IMR-90 (cell line): ENCODE measurements at regions not wholly inside any gene's neighbourhood (a gene's known extent, or its start where the extent isn't known, plus 50 kb on each side); places are given as distances from the start of the nearest gene placed in this dataset.

Source experiments
- ATAC-seq: fragments of 200-7000 bp; cut with Tn5 transposase; 2 replicates; pipeline ENCODE4 v1.9.1; 2020; ENCODE audit warnings: low read depth, mild to moderate bottlenecking, moderate library complexity
- BruUV-seq: library from RNA; stranded (reverse); fragments of 400-500 nt; replicated peaks from 2 replicates; lab custom pipeline; 2021; lab: Mats Ljungman, UMichigan
- CTCF ChIA-PET: fragments of 300-600 bp; formaldehyde crosslinking; extraction: SDS; loops from one replicate; lab custom pipeline; 2021; ENCODE audit warnings: antibody characterized with exemption; lab: Yijun Ruan, JAX
- POLR2A ChIA-PET: fragments of 300-600 bp; sonication (Branson Sonifier 250); formaldehyde crosslinking; loops from one replicate; lab custom pipeline; 2022; ENCODE audit warnings: antibody characterized with exemption; ENCODE audit not compliant: unreplicated experiment; lab: Charles Lee
- DNase-seq: peaks from one replicate; pipeline ENCODE4 v3.0.0; 2013
- H2AFZ ChIP-seq: replicated peaks from 2 replicates; pipeline ENCODE3; 2013; ENCODE audit warnings: low read length, mild to moderate bottlenecking; ENCODE audit not compliant: poor library complexity
- H2AK5ac ChIP-seq: 2 replicates; pipeline ENCODE4 v1.6.1; 2013; ENCODE audit warnings: low read depth, low read length, inconsistent platforms
- H2AK9ac ChIP-seq: replicated peaks from 2 replicates; pipeline ENCODE3; 2013; ENCODE audit warnings: mild to moderate bottlenecking, low read depth, low read length, moderate library complexity; ENCODE audit not compliant: poor library complexity
- H2BK120ac ChIP-seq: 2 replicates; pipeline ENCODE4 v1.6.1; 2013; ENCODE audit warnings: low read depth, low read length, inconsistent platforms
- H2BK15ac ChIP-seq: 3 replicates; pipeline ENCODE4 v1.6.1; 2013; ENCODE audit warnings: low read depth, low read length, inconsistent platforms
- H2BK20ac ChIP-seq: 2 replicates; pipeline ENCODE4 v1.6.1; 2013; ENCODE audit warnings: low read depth, mild to moderate bottlenecking, inconsistent platforms, low read length, moderate library complexity
- H2BK5ac ChIP-seq: 2 replicates; pipeline ENCODE4 v1.6.1; 2013; ENCODE audit warnings: mild to moderate bottlenecking, low read depth, low read length, inconsistent platforms; ENCODE audit not compliant: poor library complexity, severe bottlenecking
- H3K14ac ChIP-seq: replicated peaks from 2 replicates; pipeline ENCODE4 v1.6.1; 2013; ENCODE audit warnings: low read depth, low read length, inconsistent platforms
- H3K18ac ChIP-seq: 2 replicates; pipeline ENCODE4 v1.6.1; 2013; ENCODE audit warnings: low read depth, low read length, control low read depth
- H3K23ac ChIP-seq: 2 replicates; pipeline ENCODE4 v1.6.1; 2013; ENCODE audit warnings: low read depth, low read length, inconsistent platforms
- H3K27ac ChIP-seq: 2 replicates; pipeline ENCODE4 v1.5.1; 2013; ENCODE audit warnings: mild to moderate bottlenecking, control low read depth, low read length; ENCODE audit not compliant: insufficient read depth
- H3K27me3 ChIP-seq: 2 replicates; pipeline ENCODE4 v1.6.1; 2013; ENCODE audit warnings: low read length; ENCODE audit not compliant: control insufficient read depth, insufficient read depth
- H3K36me3 ChIP-seq: 2 replicates; pipeline ENCODE4 v1.6.1; 2013; ENCODE audit warnings: low read length, mixed read lengths; ENCODE audit not compliant: control insufficient read depth, insufficient read depth
- H3K4ac ChIP-seq: 2 replicates; pipeline ENCODE4 v1.6.1; 2013; ENCODE audit warnings: low read depth, low read length, inconsistent platforms
- H3K4me1 ChIP-seq: 2 replicates; pipeline ENCODE4 v1.6.1; 2013; ENCODE audit warnings: low read length, mixed read lengths; ENCODE audit not compliant: control insufficient read depth, insufficient read depth
- H3K4me2 ChIP-seq: 2 replicates; pipeline ENCODE4 v1.6.1; 2013; ENCODE audit warnings: low read depth, mild to moderate bottlenecking, control low read depth, low read length, moderate library complexity
- H3K4me3 ChIP-seq: 2 replicates; pipeline ENCODE4 v1.5.1; 2013; ENCODE audit warnings: low read depth, mild to moderate bottlenecking, control low read depth, low read length, moderate library complexity; ENCODE audit not compliant: insufficient read depth
- H3K56ac ChIP-seq: 2 replicates; pipeline ENCODE4 v1.6.1; 2013; ENCODE audit warnings: low read length, inconsistent platforms; ENCODE audit not compliant: insufficient read depth; ENCODE audit errors: extremely low read depth
- H3K79me1 ChIP-seq, 2 experiments: 2 replicates each; pipeline ENCODE4 v1.6.1; 2013; ENCODE audit warnings: low read length in 2 of 2, inconsistent platforms in 1 of 2, low read depth in 1 of 2
- H3K9ac ChIP-seq: 2 replicates; pipeline ENCODE4 v1.6.1; 2013; ENCODE audit warnings: low read depth, low read length, control low read depth
- H3K9me1 ChIP-seq: 2 replicates; pipeline ENCODE4 v1.6.1; 2013; ENCODE audit warnings: low read length, inconsistent platforms; ENCODE audit not compliant: insufficient read depth
- H3K9me3 ChIP-seq: 2 replicates; pipeline ENCODE4 v1.6.1; 2013; ENCODE audit warnings: low read length; ENCODE audit not compliant: control insufficient read depth, insufficient read depth
- H4K20me1 ChIP-seq: 2 replicates; pipeline ENCODE4 v1.6.1; 2013; ENCODE audit warnings: low read length, inconsistent platforms; ENCODE audit not compliant: insufficient read depth
- H4K5ac ChIP-seq: 2 replicates; pipeline ENCODE4 v1.6.1; 2013; ENCODE audit warnings: mild to moderate bottlenecking, low read depth, low read length, control low read depth
- H4K8ac ChIP-seq, 2 experiments: 2 replicates each; pipeline ENCODE4 v1.6.1; 2013; ENCODE audit warnings: low read depth in 2 of 2, low read length in 2 of 2, control low read depth in 1 of 2, inconsistent platforms in 1 of 2
- H4K91ac ChIP-seq: 2 replicates; pipeline ENCODE4 v1.6.1; 2013; ENCODE audit warnings: low read depth, low read length, inconsistent platforms; ENCODE audit not compliant: insufficient read depth
- CEBPB ChIP-seq: IDR thresholded peaks from 2 replicates; pipeline ENCODE4 v1.6.1; 2012; ENCODE audit warnings: low read depth, low read length, improper control_type of control experiment
- FOS ChIP-seq: fragments of 150-350 bp; IDR thresholded peaks from 2 replicates; pipeline ENCODE4 v1.6.1; 2016; ENCODE audit warnings: low read depth, low read length
- MAFK ChIP-seq: IDR thresholded peaks from 2 replicates; pipeline ENCODE4 v1.6.1; 2012; ENCODE audit warnings: low read depth, low read length, improper control_type of control experiment
- MAZ ChIP-seq: IDR thresholded peaks from 2 replicates; pipeline ENCODE4 v1.6.1; 2012; ENCODE audit warnings: low read depth, mild to moderate bottlenecking, low read length, improper control_type of control experiment, moderate library complexity, borderline replicate concordance
- MXI1 ChIP-seq: IDR thresholded peaks from 2 replicates; pipeline ENCODE4 v1.6.1; 2012; ENCODE audit warnings: low read depth, mild to moderate bottlenecking, low read length, moderate library complexity, borderline replicate concordance
- RAD21 ChIP-seq: IDR thresholded peaks from 2 replicates; pipeline ENCODE4 v1.6.1; 2012; ENCODE audit warnings: low read length, improper control_type of control experiment
- RCOR1 ChIP-seq: IDR thresholded peaks from 2 replicates; pipeline ENCODE4 v1.6.1; 2012; ENCODE audit warnings: mild to moderate bottlenecking, low read length, improper control_type of control experiment; ENCODE audit not compliant: insufficient replicate concordance
- RFX5 ChIP-seq: IDR thresholded peaks from 2 replicates; pipeline ENCODE4 v1.8.0; 2012; ENCODE audit warnings: low read depth, mild to moderate bottlenecking, low read length, moderate library complexity
- SMC3 ChIP-seq: fragments of 150-350 bp; IDR thresholded peaks from 2 replicates; pipeline ENCODE4 v1.6.1; 2016; ENCODE audit warnings: low read depth, mild to moderate bottlenecking, antibody characterized with exemption, low read length, moderate library complexity
- WGBS, 2 experiments: methylation state at CpG; one replicate each; pipeline versions ENCODE4 v1.1.5 to v1.1.7; 2013; ENCODE audit warnings: missing lambda C conversion rate in 2 of 2; ENCODE audit not compliant: insufficient read length in 1 of 2; ENCODE audit errors: extremely low coverage in 2 of 2; 5-methylcytosine and 5-hydroxymethylcytosine counted together
- dilution Hi-C: fragments of 300-500 bp; cut with HindIII; formaldehyde crosslinking; loops from one replicate; pipeline ENCODE4 v1.14.3; 2018; ENCODE audit warnings: low sequenced_read_pairs; ENCODE audit not compliant: unreplicated experiment
- in situ Hi-C: fragments of 300-500 bp; cut with MboI; formaldehyde crosslinking; loops from 3 replicates; pipeline ENCODE4 v1.14.3; 2019; ENCODE audit warnings: low sequenced_read_pairs, inconsistent platforms, mixed read lengths
- intact Hi-C: fragments of 100-400 bp; cut with micrococcal nuclease; formaldehyde crosslinking; loops from 2 replicates; pipeline ENCODE4 v1.10.0; 2022
- TF ChIP-seq, protein P1 (sequence below): fragments of 150-350 bp; IDR thresholded peaks from 2 replicates; pipeline ENCODE4 v1.6.1; 2016; ENCODE audit warnings: low read depth, mild to moderate bottlenecking, low read length, moderate library complexity, borderline replicate concordance
- TF ChIP-seq, protein P2 (sequence below): fragments of 150-350 bp; IDR thresholded peaks from 2 replicates; pipeline ENCODE4 v1.6.1; 2017; ENCODE audit warnings: mild to moderate bottlenecking, antibody characterized with exemption, low read length, low read depth
- TF ChIP-seq, protein P3 (sequence below): conservative IDR thresholded peaks from 2 replicates; pipeline ENCODE4 v1.5.1; 2012; ENCODE audit warnings: mild to moderate bottlenecking, low read depth, low read length, improper control_type of control experiment

DNA sequence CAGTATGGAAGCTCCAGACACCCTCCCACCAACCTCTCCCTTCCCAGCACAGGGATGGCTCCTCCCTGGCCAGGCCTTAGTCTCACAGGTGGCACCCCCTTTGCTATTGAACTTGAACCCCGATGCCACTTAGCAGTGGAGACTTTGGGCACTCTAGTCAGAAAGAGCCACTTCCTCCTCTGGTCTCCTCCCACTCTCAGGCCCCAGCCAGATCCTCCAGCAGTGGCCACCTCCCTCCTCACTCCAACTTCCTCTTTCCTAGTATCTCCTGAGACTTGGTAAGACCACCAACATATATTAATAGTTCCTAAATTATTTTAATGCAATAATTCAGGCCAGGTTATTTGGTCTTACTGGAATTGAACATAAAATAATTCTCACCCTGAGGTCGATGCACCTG, 437.2 kb upstream of the ID2 start:
- Histone ChIP-seq H3K4me2 (no peak overlapping the region), H2AFZ (no peak overlapping the region), H3K9me3 (peaks cover 7% of the 10 kb centered on the region), H3K14ac (no peak overlapping the region), H3K9ac (no peak overlapping the region), H4K5ac (no peak overlapping the region), H3K23ac (no peak overlapping the region), H3K27ac (no peak overlapping the region), H3K4ac (no peak overlapping the region), H3K4me3 (no peak overlapping the region), H3K27me3 (no peaks in the 10 kb centered on the region), H2BK120ac (no peak overlapping the region), H2BK5ac (no peak overlapping the region), H3K9me1 (no peaks in the 10 kb centered on the region), H2AK9ac (no peak overlapping the region), H3K36me3 (no peaks in the 10 kb centered on the region), H2BK20ac (no peak overlapping the region), H2BK15ac (no peak overlapping the region), H4K8ac (no peak overlapping the region), H3K18ac (no peak overlapping the region), H3K56ac (no peak overlapping the region), H4K91ac (no peak overlapping the region), H3K4me1 (peaks cover 7% of the 10 kb centered on the region; the same call in 1 of the 2 replicates), H3K79me1 (no peaks in the 10 kb centered on the region), H2AK5ac (no peak overlapping the region), H4K20me1 (no peaks in the 10 kb centered on the region)
- POLR2A ChIA-PET, result no interaction called here
- no TSS peak for BruUV-seq
- dilution Hi-C loops (no loop called here), intact Hi-C loops (no loop called here), in situ Hi-C loops (no loop called here)
- ATAC-seq (no peak), DNase-seq (no peak)
- CTCF ChIA-PET, result no interaction called here
- WGBS, 2 experiments, result 100% methylated on average over 1 of the region's 2 CpGs; no CpG with 5 or more reads in 1 of the 2 experiments
- TF ChIP-seq, protein P1, sequence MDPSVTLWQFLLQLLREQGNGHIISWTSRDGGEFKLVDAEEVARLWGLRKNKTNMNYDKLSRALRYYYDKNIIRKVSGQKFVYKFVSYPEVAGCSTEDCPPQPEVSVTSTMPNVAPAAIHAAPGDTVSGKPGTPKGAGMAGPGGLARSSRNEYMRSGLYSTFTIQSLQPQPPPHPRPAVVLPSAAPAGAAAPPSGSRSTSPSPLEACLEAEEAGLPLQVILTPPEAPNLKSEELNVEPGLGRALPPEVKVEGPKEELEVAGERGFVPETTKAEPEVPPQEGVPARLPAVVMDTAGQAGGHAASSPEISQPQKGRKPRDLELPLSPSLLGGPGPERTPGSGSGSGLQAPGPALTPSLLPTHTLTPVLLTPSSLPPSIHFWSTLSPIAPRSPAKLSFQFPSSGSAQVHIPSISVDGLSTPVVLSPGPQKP, result no peak
- TF ChIP-seq MXI1 (no peak), RCOR1 (no peak), MAZ (no peak), FOS (no peak), SMC3 (no peak), RAD21 (no peak), RFX5 (no peak), CEBPB (no peak), MAFK (no peak)
- TF ChIP-seq, protein P2, sequence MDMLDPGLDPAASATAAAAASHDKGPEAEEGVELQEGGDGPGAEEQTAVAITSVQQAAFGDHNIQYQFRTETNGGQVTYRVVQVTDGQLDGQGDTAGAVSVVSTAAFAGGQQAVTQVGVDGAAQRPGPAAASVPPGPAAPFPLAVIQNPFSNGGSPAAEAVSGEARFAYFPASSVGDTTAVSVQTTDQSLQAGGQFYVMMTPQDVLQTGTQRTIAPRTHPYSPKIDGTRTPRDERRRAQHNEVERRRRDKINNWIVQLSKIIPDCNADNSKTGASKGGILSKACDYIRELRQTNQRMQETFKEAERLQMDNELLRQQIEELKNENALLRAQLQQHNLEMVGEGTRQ, result no peak
- TF ChIP-seq, protein P3, sequence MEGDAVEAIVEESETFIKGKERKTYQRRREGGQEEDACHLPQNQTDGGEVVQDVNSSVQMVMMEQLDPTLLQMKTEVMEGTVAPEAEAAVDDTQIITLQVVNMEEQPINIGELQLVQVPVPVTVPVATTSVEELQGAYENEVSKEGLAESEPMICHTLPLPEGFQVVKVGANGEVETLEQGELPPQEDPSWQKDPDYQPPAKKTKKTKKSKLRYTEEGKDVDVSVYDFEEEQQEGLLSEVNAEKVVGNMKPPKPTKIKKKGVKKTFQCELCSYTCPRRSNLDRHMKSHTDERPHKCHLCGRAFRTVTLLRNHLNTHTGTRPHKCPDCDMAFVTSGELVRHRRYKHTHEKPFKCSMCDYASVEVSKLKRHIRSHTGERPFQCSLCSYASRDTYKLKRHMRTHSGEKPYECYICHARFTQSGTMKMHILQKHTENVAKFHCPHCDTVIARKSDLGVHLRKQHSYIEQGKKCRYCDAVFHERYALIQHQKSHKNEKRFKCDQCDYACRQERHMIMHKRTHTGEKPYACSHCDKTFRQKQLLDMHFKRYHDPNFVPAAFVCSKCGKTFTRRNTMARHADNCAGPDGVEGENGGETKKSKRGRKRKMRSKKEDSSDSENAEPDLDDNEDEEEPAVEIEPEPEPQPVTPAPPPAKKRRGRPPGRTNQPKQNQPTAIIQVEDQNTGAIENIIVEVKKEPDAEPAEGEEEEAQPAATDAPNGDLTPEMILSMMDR, result no peak
